Testis (tissue), 2 donors: ENCODE measurements at regions not wholly inside any gene's neighbourhood (a gene's known extent, or its start where the extent isn't known, plus 50 kb on each side); places are given as distances from the start of the nearest gene placed in this dataset.

Experiments
- CTCF ChIP-seq, 3 experiments: fragments of 450-650 bp in 2 of 3; fragments of 200-600 bp in 1 of 3; sonication (generic) in 1 of 3; IDR thresholded peaks; one replicate each; pipeline ENCODE4 v1.5.1; 2016 to 2019; ENCODE audit warnings: antibody characterized with exemption in 3 of 3, mild to moderate bottlenecking in 2 of 3, moderate library complexity in 1 of 3
- POLR2A ChIP-seq: fragments of 450-650 bp; IDR thresholded peaks from one replicate; pipeline ENCODE4 v1.6.1; 2017; ENCODE audit warnings: antibody characterized with exemption, mild to moderate bottlenecking, moderate library complexity

- no peak for TF ChIP-seq CTCF (IDR thresholded peaks at IDR 0.05)
- TF ChIP-seq POLR2A = no peak
Measured at GRCh38 chr12:16881986-16882570, 276.1 kb upstream of the LMO3 start.
